ENCODE measurements at regions not wholly inside any gene's neighbourhood (a gene's known extent, or its start where the extent isn't known, plus 50 kb on each side); places are given as distances from the start of the nearest gene placed in this dataset.
"Not testable (repeated sequence)": the region's sequence is repeated elsewhere in the genome, so short reads cannot be mapped to it uniquely, and the experiment has no call there.

DNA sequence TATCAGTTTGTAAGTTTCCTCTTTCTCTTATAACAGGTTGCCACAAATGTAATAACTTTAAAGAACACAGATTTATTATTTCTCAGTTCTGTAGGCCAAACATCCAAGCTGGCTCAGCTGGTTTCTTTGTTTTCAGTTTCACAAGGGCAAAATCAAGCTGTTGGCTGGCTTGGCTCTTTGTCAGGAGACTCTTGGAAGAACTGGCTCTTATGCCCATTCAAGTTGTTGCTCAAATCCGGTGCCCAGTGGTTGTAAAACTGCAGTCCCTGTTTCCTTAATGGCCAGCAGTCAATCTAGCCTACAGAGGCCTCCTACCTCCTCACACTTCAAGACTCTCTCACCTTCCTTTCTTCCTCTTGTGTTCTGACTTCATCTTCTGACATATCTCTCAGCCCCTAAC lies 1171.0 kb downstream of the MRPL39 start:
- no peak for DNase-seq

DNA sequence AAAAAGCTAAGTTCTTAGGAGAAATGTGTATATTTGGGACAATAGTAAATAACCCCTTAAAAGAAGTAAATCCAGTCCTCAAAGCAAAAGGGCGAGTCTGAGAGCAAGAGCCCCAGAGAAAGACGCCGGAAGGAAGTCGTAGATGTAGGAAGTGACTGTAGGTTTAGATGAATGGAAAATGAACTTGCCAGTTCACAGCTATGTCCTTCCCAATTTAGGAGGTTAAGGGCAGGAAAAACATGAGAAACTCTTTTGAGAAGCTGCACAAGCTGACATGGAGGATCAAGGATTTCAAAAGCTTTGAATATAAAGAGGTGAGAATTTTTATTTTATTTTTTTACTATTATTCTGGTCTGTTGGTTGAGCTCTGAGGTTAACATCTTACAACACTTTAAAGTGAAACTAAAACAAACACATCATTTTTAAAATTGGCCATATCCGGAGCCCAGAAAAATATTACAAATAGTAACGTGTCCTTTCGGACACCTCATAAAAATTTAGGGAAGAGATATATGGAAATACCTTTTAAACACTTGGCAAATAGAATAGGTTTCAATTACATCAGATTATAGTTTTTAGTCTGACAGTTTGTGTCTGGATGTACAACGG lies 1178.6 kb downstream of the MRPL39 start:
- DNase-seq, result no peak

DNA sequence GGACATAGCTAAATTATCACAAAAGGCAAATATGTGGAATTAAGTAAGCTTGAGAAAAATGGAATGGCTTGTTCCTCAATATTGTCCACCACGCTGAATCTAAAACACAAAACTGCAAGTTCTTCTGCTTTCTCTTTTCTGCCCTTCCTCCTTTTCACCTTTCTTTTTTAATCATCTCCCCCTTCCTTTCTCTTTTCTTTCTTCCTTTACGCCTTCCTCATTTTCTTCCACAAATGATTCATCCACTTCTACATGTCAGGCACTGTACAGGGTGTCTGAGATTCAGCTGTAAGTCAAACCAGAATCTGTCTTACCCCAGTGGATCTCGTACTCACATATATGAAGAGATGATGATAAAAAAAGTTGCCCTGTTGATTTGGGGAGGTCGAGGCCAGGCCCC lies 1182.5 kb downstream of the MRPL39 start:
- DNase-seq, result no peak

DNA sequence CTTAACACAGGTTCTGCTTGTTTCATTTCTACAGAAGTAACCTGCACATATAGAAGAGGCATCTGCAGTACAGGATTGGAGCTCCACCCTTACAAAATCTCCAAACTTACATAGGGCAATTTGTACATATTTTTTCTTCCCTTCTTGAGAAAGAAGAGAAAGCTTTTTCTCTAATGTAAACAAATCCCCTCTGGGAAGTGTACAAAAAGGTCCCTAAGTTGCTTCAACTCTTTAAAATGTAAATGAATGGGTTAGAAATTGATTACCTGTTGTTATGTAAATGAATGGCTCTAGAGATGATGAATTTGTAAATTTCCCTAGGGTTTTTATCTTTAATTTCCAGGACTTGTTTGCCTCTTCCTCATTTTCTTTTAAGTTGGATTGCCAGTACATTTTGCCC lies 1183.7 kb downstream of the MRPL39 start:
- DNase-seq, result no peak

DNA sequence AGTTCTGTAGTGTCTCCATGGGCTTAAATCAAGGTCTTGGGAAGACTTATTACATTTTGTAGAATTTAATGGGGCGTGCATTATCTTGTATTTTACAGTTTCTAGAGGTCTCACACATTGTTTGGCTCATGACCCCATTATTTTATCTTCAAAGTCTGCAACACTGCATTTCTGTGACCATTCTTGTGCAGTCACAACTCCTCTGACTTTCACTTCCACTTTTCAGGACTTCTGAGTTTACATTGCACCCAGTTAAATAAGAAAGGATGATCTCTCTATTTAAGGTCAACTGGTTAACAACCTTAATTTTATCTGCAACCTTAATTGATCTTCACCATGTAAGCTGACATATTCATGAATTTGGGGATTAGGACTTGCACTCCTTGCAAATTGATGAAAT lies 1186.6 kb downstream of the MRPL39 start:
- no peak for DNase-seq

DNA sequence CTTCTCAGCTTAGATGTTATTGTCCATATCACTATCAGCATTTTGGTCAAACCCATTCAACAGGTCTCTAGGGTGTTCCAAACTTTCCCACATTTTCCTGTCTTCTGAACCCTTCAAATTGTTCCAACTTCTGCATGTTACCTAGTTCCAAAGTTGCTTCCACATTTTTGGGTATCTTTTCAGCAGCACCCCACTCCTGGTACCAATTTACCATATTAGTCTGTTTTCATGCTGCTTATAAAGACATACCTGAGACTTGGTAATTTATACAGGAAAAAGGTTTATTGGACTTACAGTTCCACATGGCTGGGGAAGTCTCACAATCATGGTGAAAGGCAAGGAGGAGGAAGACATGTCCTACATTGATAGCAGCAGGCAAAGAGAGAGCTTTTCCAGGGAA lies 1187.6 kb downstream of the MRPL39 start:
- not testable (repeated sequence) for DNase-seq

DNA sequence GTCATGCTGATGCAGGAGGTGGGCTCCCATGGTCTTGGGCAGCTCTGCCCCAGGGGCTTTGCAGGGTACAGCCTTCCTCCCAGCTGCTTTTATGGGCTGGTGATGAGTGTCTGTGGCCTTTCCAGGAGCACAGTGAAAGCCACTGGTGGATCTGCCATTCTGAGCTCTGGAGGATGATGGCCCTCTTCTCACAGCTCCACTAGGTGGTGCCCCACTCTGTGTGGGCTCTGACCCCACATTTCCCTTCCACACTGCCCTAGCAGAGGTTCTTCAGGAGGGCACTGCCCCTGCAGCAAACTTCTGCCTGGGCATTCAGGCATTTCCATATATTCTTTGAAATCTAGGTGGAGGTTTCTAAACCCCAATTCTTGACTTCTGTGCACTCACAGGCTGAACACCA lies 1188.6 kb downstream of the MRPL39 start:
- no peak for DNase-seq

DNA sequence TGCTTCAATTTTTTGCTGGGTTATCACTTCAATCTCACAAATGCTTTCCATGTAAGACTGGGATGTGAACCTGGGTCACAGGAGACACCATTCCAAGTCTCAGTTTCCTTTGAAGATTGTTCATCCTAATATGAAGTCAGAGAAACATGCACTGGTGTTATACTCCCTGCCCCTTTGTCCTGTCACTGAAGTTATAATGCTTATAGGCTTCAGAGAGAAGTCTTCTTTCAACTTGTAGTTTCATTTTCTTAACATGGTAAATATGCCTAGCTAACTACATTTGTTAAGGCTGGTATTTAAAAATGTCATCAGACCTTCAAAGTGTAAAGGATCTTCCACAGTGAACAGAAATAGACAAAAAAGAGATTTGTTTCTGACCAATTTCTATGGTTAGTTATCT lies 1195.9 kb downstream of the MRPL39 start:
- DNase-seq, result no peak

DNA sequence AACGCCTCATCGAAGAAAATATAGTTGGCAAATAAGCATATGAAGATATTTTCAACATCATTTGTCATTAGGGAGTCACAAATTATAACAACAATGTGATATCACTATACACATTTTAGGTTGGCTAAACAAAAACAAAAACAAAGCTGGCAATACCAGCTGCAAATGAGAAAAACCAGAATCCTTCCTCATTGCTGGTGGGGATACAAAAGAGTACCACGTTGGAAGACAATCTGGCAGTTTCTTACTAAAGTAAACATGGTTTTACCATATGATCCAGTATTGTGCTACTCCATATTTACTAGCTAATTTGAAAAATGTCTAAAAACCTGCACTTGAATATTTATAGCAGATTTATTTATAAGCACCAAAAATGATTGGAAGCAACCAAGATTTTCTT lies 1204.1 kb downstream of the MRPL39 start:
- DNase-seq, result no peak

DNA sequence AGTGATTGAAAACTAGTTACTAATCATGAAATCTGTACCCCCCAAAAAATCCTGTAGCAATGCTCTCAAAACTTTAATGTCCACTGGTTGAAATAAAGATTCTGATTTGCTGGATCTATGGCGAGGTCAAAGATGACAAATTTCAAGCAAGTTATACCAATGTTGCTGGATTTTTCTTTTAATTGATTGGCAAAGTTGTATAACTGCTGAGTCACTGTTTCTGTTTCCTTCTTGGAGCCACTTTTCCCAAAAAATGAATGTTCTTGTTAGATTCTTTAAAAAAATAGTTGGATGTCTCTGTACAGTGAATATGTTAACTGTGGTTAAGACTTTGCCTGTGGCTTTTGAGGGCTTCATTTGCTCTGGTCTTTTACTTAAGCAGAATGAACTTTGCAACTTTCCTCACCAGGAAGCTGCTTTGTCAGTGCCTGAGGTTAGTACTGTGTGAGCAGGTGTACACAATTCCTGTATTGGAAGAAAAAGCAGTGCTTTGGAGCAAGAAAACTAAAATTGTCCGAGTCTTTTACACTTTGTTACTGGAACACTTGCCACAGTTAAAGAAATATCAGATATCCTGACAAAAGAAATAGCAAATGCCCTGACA lies 1211.9 kb downstream of the MRPL39 start:
- DNase-seq, result no peak

DNA sequence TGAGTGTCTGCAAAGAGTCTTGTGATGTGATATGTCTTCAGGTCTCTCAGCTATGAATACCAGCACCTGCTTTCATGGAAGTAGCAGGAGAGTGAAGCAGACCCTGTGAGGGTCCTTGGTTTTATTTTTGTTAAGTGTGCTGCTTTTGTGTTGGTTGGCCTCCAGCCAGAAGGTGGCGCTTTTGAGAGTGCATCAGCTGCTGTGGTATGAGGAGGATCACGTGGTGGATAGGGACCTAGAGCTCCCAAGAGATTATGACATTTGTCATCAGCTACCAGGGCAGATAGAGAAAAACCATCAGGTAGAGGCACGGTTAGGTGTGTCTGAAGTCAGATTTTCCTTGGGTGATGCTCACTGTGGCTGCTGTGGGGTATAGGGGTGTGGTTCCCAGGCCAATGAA lies 1232.1 kb downstream of the MRPL39 start:
- DNase-seq, result no peak

DNA sequence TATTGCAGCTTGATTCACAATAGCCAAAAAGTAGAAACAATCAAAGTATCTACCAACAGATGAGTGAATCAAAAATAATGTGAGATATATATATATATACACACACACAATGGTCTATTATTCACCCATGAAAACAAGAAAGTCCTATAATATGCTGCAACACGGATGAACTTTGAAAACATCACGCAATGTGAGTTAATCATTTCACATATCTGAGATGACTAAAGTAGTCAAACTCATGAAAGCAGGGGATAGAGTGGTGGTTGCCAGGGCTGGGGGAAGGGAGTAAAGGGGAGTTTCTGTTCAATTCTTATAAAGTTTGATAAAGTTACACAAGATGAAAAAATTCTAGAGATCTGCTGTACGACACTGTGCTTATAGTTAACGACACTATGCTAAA lies 1234.8 kb downstream of the MRPL39 start:
- no peak for DNase-seq

DNA sequence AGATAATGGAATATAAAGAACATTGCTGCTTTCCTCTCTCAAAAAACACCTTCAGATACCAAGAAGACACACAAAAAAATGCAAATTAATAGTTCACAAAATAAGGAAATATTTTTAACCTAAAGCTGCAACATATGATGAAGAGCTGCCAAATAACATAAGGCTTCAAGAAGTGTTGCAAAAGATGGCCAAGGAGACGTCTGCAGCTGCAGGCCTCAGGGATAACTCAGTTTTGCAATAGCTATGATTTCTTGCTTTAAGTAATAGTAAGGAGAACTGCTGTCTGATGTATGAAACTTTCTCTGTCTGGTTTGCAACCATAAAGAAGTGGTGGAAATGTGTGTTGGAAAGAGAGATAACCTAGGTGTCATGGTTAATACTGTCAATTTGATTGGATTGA lies 1237.5 kb downstream of the MRPL39 start:
- DNase-seq, result no peak

DNA sequence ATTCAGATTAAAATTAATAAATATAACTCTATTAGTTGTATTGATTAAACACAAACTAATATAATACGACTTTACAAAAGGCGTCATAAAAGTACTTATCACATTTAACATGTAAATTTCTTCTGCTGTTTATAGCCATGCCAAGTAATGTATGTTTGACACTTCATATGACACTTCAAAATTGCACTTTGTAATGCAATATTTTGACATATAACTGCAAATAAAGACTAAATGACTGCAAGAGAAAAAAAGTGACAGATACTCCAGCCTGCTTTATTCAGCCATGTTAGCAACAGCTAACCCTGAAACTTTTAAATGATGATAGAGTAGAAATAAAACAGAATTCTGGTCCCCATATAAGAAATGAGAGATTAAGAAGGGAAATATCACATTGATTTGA lies 1238.0 kb downstream of the MRPL39 start:
- no peak for DNase-seq

DNA sequence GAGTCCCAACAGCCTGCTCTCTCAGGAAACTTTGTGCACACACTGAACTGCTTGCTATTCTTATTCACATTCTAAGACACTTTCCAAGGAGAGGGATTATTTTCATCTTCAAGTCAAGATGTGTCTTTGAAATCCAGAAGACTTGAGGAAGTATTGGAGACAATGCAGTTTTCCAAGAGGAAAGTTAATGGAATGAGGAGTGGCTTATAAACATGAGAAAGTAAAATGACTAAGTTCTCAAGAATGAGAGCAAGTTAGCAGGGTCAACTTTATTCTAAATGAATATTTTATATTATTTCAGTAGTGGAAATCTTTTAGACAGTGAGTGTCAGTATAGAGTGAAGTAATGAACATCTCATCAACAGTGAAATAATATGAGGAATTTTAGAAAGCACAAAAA lies 1239.3 kb downstream of the MRPL39 start:
- DNase-seq, result no peak

DNA sequence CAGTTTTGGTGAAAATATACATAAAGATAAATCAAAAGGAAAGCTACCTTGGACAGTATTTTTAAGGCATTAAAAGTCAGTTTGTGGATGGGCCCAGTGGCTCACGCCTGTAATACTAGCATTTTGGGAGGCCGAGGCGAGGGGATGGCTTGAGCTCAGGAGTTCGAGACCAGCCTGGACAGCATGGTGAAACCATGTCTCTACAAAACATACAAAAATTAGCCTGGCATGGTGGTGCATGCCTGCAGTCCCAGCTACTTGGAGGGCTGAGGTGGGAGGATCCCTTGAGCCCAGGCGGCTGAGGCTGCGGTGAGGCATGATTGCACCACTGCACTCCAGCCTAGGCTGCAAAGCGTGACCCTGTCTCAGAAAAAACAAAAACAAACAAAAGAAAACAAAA lies 1253.8 kb downstream of the MRPL39 start:
- no peak for DNase-seq

DNA sequence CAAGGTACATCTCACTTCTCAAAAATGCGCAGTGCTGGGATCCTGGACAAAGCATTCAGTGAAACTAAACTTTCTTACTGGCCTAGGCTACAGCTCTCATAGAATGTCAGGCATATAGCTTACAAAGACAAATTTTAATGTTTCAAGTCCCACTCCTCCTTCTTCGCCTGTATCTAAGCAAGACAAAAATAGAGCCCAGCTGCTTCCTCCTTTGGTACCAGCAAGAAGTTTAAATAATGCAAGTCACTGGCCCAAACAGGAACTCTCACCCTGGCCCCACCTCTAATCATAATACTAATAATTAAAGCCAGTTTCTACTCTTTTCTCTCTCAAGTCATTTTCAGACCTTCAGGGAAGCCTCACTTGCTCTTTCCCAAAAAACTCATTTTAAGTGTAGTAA lies 1267.9 kb downstream of the MRPL39 start:
- DNase-seq, result no peak

DNA sequence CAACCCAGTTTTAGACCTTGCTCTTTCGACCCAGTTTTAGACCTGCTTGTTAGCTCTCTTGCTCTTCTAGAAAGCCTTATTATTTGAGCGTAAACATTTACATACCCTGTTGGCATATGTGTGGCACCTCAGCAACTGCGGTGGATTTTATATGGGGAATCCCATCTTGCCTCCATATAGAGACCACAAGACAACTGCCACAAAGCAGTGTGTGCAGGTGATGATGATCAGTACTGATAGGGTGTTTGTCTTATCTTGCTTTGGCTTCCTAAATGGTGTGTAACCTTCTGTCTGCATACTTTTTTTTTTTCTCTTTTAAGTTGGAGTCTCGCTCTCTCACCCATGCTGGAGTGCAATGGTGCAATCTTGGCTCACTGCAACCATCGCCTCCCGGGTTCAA lies 1270.8 kb downstream of the MRPL39 start:
- DNase-seq, result no peak

DNA sequence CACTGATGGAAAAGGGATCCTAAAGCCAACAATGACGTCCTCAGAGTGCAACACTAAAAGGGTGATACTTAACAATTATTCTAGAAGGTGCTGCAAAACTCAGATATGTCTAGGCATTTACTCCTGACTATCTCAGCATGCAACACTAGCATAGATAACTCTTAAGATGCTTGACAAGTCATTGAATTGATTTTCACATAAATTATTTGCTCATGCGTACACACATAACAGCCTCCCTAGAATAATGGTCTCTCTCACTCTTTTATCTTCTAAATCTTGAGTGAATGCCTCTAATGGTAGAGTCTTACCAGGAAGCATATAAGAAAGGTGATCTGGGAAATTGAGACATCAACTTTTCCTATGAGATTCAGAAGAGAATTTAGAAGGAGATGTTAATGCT lies 1283.7 kb downstream of the MRPL39 start:
- DNase-seq, result no peak

DNA sequence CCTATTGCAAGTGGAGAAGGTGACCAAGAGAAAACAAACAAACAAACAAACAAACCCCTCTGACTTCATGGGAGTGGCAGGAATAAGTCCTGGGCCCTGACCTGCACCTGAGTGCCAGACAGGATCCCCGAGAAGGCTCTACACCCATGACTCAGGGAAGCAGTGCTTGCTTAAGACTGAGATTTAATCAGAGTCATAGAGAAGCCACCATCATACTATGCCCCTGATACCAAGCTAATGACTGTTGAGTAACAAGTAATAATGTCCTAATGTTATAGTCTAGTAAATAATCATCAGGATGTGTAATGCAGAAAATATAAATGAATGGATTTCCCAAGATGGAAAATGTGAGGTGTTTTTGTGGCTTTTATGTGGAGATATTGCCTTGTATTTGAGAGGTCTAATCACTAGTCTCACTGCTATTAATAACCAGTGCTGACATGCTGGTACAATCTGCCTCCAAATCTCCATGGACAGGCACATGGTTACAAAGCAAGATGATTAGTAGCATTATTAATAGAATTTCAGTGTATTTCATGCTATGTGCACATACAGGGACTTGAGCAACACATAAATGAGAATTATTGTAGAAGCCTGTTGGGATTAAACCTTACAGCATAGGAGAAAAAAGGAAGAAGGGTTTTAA lies 1290.9 kb downstream of the MRPL39 start:
- DNase-seq, result no peak

DNA sequence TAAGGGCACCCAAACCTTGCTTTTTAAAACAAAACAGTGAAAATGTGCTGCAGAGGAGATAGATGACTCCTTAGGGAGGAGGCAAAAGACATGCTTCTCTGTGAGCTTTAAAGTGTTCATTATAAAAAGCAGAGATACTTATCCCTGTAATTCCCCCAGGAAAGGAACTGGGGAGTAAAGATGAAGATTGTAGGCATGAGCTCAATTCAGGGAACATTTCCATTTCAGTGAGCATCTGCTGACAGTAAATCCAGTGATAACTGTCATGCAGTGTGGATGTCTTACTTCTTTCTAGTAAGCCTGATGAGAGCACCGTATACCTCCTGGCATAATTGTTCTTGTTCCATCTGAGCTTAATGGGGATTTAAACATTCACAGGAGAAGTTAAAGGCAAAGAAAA lies 1296.5 kb downstream of the MRPL39 start:
- DNase-seq, result no peak

DNA sequence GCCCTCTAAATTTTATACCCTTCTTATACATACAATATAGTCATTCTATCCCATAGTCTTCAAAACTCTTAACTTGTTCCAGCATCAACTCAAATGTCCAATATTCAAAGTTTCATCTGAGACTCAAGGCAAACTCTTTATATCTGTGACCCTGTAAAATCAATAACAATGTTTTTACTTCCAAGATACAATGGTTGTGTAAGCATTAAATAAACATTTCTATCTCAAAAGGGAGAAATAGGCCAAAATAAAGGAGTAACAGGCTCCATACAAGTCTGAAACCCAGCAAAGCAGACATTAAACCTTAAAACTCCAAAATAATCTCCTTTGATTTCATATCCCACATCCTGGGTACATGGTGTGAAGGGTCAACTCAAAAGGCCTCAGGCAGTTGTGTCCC lies 1299.1 kb downstream of the MRPL39 start:
- DNase-seq, result no peak

DNA sequence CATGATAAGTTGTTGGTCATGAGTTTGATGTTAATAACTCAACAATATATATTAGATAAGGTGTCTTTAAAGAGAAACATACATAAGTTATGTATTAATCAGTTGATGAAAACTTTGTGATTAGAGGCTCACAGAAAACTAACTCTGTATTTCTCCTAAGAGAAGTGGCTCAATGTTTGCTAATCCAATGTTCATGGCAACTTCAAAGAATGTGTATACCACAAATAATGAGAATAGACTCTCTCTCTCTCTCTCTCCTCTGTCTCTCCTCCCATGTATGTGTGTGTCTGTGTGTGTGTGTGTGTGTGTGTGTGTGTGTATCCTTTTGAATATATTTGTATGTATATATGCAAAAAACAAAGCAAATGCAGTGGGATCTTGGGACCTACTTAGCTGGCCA lies 1304.9 kb downstream of the MRPL39 start:
- no peak for DNase-seq

DNA sequence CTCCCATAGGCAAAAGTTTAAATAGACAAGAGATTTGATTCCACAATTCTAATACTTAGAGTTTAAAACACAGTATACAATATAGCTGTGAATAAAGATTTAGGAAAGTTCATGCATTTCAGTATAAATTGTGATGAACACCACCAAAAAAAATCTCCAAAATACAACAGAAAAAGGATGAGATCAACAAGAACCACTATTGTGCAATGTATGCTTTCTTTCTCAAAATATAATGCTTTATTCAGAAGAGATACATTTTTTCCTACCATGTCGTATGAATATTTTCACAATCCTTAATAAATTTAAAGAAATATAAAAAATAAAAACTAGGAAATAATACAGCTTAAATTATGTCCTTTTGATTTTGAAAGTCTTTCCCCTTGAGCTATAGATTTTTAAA lies 1309.2 kb downstream of the MRPL39 start:
- no peak for DNase-seq

DNA sequence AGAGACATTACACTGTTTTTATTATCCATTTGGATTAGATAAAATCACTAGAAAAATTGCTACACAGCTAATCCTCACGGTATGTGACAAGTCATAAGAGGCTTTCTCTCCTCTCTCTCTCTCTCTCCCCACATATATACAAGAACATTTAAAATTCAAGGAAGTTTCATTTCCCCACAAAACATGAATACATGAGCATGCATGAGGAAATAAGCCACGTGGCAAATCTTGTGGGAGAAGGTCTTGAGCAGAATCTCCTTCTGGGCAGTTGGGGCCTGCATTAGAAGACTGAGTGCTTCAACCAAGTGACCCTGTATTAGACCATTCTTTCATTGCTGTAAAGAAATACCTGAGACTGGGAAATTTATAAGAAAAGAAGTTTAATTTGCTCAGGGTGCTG lies 1313.1 kb downstream of the MRPL39 start:
- DNase-seq, result no peak

Data from activated CD8-positive, alpha-beta memory T cell treated with anti-CD3 and anti-CD28 coated beads, Interleukin-2, amount 50 U/mL, for 48 hours (primary cell).